GM12878 (cell line): ENCODE measurements at regions not wholly inside any gene's neighbourhood (a gene's known extent, or its start where the extent isn't known, plus 50 kb on each side); places are given as distances from the start of the nearest gene placed in this dataset.

Experiments
- ATAC-seq: fragments of 200-7000 bp; cut with Tn5 transposase; 3 replicates; pipeline ENCODE4 v1.9.1; 2020; ENCODE audit warnings: mild to moderate bottlenecking, moderate library complexity
- BruUV-seq: library from RNA; stranded (reverse); fragments of 400-500 nt; replicated peaks from 2 replicates; lab custom pipeline; 2021; lab: Mats Ljungman, UMichigan
- CTCF ChIA-PET: fragments of 300-600 bp; sonication (Branson Sonifier 250); formaldehyde crosslinking; extraction: SDS; loops from one replicate; lab custom pipeline; 2021; ENCODE audit warnings: inconsistent platforms; lab: Yijun Ruan, JAX
- POLR2A ChIA-PET: fragments of 350-600 bp; formaldehyde crosslinking; extraction: SDS; loops from one replicate; lab custom pipeline; 2021; ENCODE audit warnings: inconsistent platforms; lab: Charles Lee
- RAD21 ChIA-PET: fragments of 300-600 bp; sonication (Branson Sonifier 250); formaldehyde crosslinking; loops from one replicate; lab custom pipeline; 2023; ENCODE audit warnings: antibody characterized with exemption; ENCODE audit not compliant: unreplicated experiment; lab: Charles Lee
- SMC1A ChIA-PET: fragments of 300-600 bp; sonication (Branson Sonifier 250); formaldehyde crosslinking; loops from one replicate; lab custom pipeline; 2023; ENCODE audit not compliant: unreplicated experiment, uncharacterized antibody; lab: Charles Lee
- DNase-seq: peaks from one replicate; pipeline ENCODE4 v3.0.0-alpha.2; 2011; ENCODE audit warnings: low read depth, low spot score
- FAIRE-seq: peaks from 3 replicates; lab custom pipeline; 2011; peaks lifted over from hg19 to GRCh38; lab: Jason Lieb, UNC
- H2AFZ ChIP-seq: 2 replicates; pipeline ENCODE4 v1.6.0; 2011; ENCODE audit warnings: low read depth, low read length, control low read depth; ENCODE audit not compliant: control insufficient read depth
- H3K27ac ChIP-seq: 2 replicates; pipeline ENCODE4 v1.5.1; 2011; ENCODE audit warnings: control low read depth; ENCODE audit not compliant: control insufficient read depth, insufficient read depth
- H3K27me3 ChIP-seq, 2 experiments: replicated peaks in 1 of 2; 2 replicates each; pipeline versions ENCODE4 v1.6.0 to v1.6.1; 2011; ENCODE audit warnings: low read length in 1 of 2; ENCODE audit not compliant: control insufficient read depth in 2 of 2, insufficient read depth in 2 of 2
- H3K36me3 ChIP-seq, 2 experiments: 2 replicates each; pipeline ENCODE4 v1.5.1; 2011; ENCODE audit warnings: low read length in 1 of 2; ENCODE audit not compliant: control insufficient read depth in 2 of 2, insufficient read depth in 2 of 2
- H3K4me1 ChIP-seq: 2 replicates; pipeline ENCODE4 v1.6.1; 2011; ENCODE audit warnings: mild to moderate bottlenecking, low read length, moderate library complexity, mixed read lengths; ENCODE audit not compliant: control insufficient read depth, insufficient read depth
- H3K4me2 ChIP-seq: 2 replicates; pipeline ENCODE4 v1.6.0; 2011; ENCODE audit warnings: control low read depth; ENCODE audit not compliant: control insufficient read depth, insufficient read depth
- H3K4me3 ChIP-seq: fragments of 200-600 bp; sonication (generic); 2 replicates; pipeline ENCODE4 v1.5.1; 2016
- H3K79me2 ChIP-seq: 2 replicates; pipeline ENCODE4 v1.6.0; 2011; ENCODE audit warnings: low read length; ENCODE audit not compliant: control insufficient read depth, insufficient read depth
- H3K9ac ChIP-seq: 2 replicates; pipeline ENCODE4 v1.8.0; 2011; ENCODE audit warnings: low read length, control low read depth, mixed read lengths; ENCODE audit not compliant: control insufficient read depth, insufficient read depth
- H3K9me3 ChIP-seq: replicated peaks from 3 replicates; pipeline ENCODE4 v1.5.1; 2011; ENCODE audit warnings: mild to moderate bottlenecking, low read length; ENCODE audit not compliant: control insufficient read depth, insufficient read depth
- H4K20me1 ChIP-seq: 2 replicates; pipeline ENCODE4 v1.6.0; 2011; ENCODE audit not compliant: control insufficient read depth, insufficient read depth
- BRCA1 ChIP-seq: IDR thresholded peaks from 2 replicates; pipeline ENCODE4 v1.6.1; 2011; ENCODE audit warnings: low read depth, low read length, improper control_type of control experiment
- CREM ChIP-seq: IDR thresholded peaks from 2 replicates; pipeline ENCODE4 v1.6.1; 2014; ENCODE audit warnings: antibody characterized with exemption, low read depth
- E4F1 ChIP-seq: fragments of 450-650 bp; IDR thresholded peaks from 2 replicates; pipeline ENCODE4 v1.6.1; 2018; ENCODE audit warnings: borderline replicate concordance, mild to moderate bottlenecking; ENCODE audit not compliant: partially characterized antibody
- MAX ChIP-seq: IDR thresholded peaks from 2 replicates; pipeline ENCODE4 v1.6.1; 2012; ENCODE audit warnings: low read depth, low read length, improper control_type of control experiment
- NFYB ChIP-seq: IDR thresholded peaks from 2 replicates; pipeline ENCODE4 v1.6.1; 2011; ENCODE audit warnings: low read depth, mild to moderate bottlenecking, low read length, improper control_type of control experiment, moderate library complexity; ENCODE audit not compliant: insufficient read depth
- SIN3A ChIP-seq: IDR thresholded peaks from 2 replicates; pipeline ENCODE4 v1.6.1; 2012; ENCODE audit warnings: low read depth, low read length, improper control_type of control experiment
- SMC3 ChIP-seq: IDR thresholded peaks from 2 replicates; pipeline ENCODE4 v1.6.1; 2011; ENCODE audit warnings: low read length, improper control_type of control experiment, borderline replicate concordance
- YY1 ChIP-seq: IDR thresholded peaks from 2 replicates; pipeline ENCODE4 v1.6.1; 2011; ENCODE audit warnings: low read depth, mild to moderate bottlenecking, low read length
- ZBTB11 ChIP-seq: fragments of 450-650 bp; formaldehyde crosslinking; IDR thresholded peaks from 2 replicates; pipeline ENCODE4 v1.5.0; 2022; ENCODE audit warnings: mild to moderate bottlenecking, missing genetic modification characterization
- ZBTB4 ChIP-seq: fragments of 450-650 bp; formaldehyde crosslinking; IDR thresholded peaks from 2 replicates; pipeline ENCODE4 v1.4.0; 2022; ENCODE audit warnings: mild to moderate bottlenecking, moderate library complexity
- ZNF217 ChIP-seq: fragments of 450-650 bp; IDR thresholded peaks from 2 replicates; pipeline ENCODE4 v1.6.1; 2017; ENCODE audit warnings: antibody characterized with exemption, mild to moderate bottlenecking
- ZNF384 ChIP-seq: IDR thresholded peaks from 2 replicates; pipeline ENCODE4 v1.6.1; 2012; ENCODE audit warnings: low read depth, mild to moderate bottlenecking, low read length, improper control_type of control experiment, borderline replicate concordance
- WGBS: methylation state at CpG from one replicate; pipeline ENCODE4 v1.1.6; 2016; ENCODE audit warnings: low lambda C conversion rate; ENCODE audit not compliant: insufficient replicate concordance, insufficient coverage; ENCODE audit errors: missing lambda C conversion rate; 5-methylcytosine and 5-hydroxymethylcytosine counted together
- in situ Hi-C: fragments of 300-500 bp; cut with MboI; formaldehyde crosslinking; loops from 9 replicates; pipeline ENCODE4 v1.14.3; 2018; ENCODE audit warnings: mixed read lengths
- intact Hi-C: fragments of 100-400 bp; cut with micrococcal nuclease; formaldehyde crosslinking; loops from one replicate; pipeline ENCODE4 v1.14.2; 2022; ENCODE audit not compliant: unreplicated experiment

- no peak overlapping the region for H3K4me3 ChIP-seq
Measured at GRCh38 chr15:96589864-96590263, 259.4 kb downstream of the NR2F2 start.

More at GRCh38 chr15:96589864-96590263, 259.4 kb downstream of the NR2F2 start:
- Histone ChIP-seq H3K27ac (no peak overlapping the region), H3K4me1 (no peaks in the 10 kb centered on the region), H3K79me2 (no peaks in the 10 kb centered on the region), H3K36me3 (no peaks in the 10 kb centered on the region), H3K9me3 (no peaks in the 10 kb centered on the region), H2AFZ (no peak overlapping the region), H3K4me2 (no peak overlapping the region), H3K9ac (no peak overlapping the region), H3K27me3 (no peaks in the 10 kb centered on the region), H4K20me1 (no peaks in the 10 kb centered on the region)
- ChIA-PET CTCF (no interaction called here), RAD21 (no interaction called here), POLR2A (no interaction called here), SMC1A (no interaction called here)
- ATAC-seq (no peak), FAIRE-seq (no peak), DNase-seq (no peak)
- in situ Hi-C loops (no loop called here), intact Hi-C loops (loop anchor here (10.0 kb wide), 1 partner anchor 295 kb away; no protein-coding TSS in a partner anchor)
- TF ChIP-seq YY1 (no peak), ZNF384 (no peak), ZBTB11 (CRISPR knock-in tag) (no peak), MAX (no peak), CREM (no peak), ZNF217 (no peak), NFYB (no peak), SIN3A (no peak), E4F1 (no peak), ZBTB4 (CRISPR knock-in tag) (no peak), BRCA1 (no peak), SMC3 (no peak)
- WGBS = 16% methylated on average over 3 of the region's 3 CpGs
- BruUV-seq = no TSS peak
